Right lobe of liver (tissue), 4 donors: ENCODE measurements at regions not wholly inside any gene's neighbourhood (a gene's known extent, or its start where the extent isn't known, plus 50 kb on each side); places are given as distances from the start of the nearest gene placed in this dataset.

Experiments
- POLR2A ChIP-seq: fragments of 450-650 bp; IDR thresholded peaks from one replicate; pipeline ENCODE4 v1.6.1; 2017; ENCODE audit warnings: antibody characterized with exemption, mild to moderate bottlenecking
- TF ChIP-seq, protein P1 (sequence below), 4 donors: fragments of 200-600 bp in 3 of 4; fragments of 450-650 bp in 1 of 4; IDR thresholded peaks; one replicate each; pipeline versions ENCODE4 v1.5.1 to v1.8.0; 2016 to 2022; ENCODE audit warnings: antibody characterized with exemption in 4 of 4, mild to moderate bottlenecking in 2 of 4
- donor health status: DM: no; HTN: no; CAD: no.
- donor health status: DM: no; HTN: no; CAD: no.
- donor health status: DM: no; HTN: yes; CAD: no.

DNA sequence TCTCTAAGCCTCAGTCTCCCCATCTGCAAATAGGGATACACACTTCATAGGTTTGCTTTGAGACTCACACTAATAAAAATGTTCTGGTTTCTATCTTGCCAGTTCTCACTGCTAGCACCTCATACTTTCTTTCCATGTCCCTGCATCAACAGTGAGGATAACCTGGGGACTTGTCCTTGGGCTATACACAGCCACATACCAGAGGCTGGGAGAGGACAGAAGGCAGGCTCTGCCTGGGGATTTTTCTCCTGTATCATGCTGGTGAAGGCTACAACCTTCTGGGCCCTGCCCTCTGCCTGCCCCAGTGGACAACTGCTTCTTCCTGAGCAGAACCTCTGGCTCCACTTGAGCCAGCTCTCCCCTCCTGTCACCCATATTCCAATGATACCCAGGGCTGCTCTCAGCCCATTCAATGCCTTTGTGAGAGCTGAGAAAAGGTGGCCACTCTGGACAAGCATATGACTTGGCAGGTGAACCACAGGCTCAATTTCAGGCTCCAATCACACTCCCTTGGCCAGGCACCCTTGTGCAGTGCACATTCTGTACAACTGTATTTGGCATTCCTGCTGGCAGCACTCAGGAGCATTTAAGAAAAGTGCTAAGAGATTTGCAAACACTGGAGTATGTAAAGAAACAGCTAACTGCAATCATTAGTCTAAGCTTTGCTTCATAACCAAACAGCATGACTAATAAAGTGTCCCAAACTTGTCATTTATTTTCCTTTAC is 135.8 kb upstream of the VRK1 start:
- TF ChIP-seq, protein P1, sequence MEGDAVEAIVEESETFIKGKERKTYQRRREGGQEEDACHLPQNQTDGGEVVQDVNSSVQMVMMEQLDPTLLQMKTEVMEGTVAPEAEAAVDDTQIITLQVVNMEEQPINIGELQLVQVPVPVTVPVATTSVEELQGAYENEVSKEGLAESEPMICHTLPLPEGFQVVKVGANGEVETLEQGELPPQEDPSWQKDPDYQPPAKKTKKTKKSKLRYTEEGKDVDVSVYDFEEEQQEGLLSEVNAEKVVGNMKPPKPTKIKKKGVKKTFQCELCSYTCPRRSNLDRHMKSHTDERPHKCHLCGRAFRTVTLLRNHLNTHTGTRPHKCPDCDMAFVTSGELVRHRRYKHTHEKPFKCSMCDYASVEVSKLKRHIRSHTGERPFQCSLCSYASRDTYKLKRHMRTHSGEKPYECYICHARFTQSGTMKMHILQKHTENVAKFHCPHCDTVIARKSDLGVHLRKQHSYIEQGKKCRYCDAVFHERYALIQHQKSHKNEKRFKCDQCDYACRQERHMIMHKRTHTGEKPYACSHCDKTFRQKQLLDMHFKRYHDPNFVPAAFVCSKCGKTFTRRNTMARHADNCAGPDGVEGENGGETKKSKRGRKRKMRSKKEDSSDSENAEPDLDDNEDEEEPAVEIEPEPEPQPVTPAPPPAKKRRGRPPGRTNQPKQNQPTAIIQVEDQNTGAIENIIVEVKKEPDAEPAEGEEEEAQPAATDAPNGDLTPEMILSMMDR (IDR thresholded peaks at IDR 0.05), result no peak
- TF ChIP-seq POLR2A, result no peak
